HK-2 (cell line): ENCODE measurements at regions not wholly inside any gene's neighbourhood (a gene's known extent, or its start where the extent isn't known, plus 50 kb on each side); places are given as distances from the start of the nearest gene placed in this dataset.
"Not testable (repeated sequence)": the region's sequence is repeated elsewhere in the genome, so short reads cannot be mapped to it uniquely, and the experiment has no call there.

Experiments
- DNase-seq: peaks from one replicate; pipeline ENCODE4 v3.0.0-alpha.2; 2018; ENCODE audit not compliant: unreplicated experiment

- DNase-seq: no peak
Observed at GRCh38 chr11:90564531-90564930, 341.7 kb upstream of the CHORDC1 start.

- no peak for DNase-seq
Observed at GRCh38 chr11:90558328-90558865, 335.5 kb upstream of the CHORDC1 start.

GRCh38 chr11:90556606-90557005 lies 333.8 kb upstream of the CHORDC1 start:
- no peak for DNase-seq

GRCh38 chr11:90556026-90556425 lies 333.2 kb upstream of the CHORDC1 start:
- no peak for DNase-seq

- no peak for DNase-seq
Observed at GRCh38 chr11:90555477-90555876, 332.6 kb upstream of the CHORDC1 start.

- DNase-seq: no peak
Observed at GRCh38 chr11:90542092-90542491, 319.2 kb upstream of the CHORDC1 start.

GRCh38 chr11:90536301-90536700 lies 313.5 kb upstream of the CHORDC1 start:
- DNase-seq: no peak

- DNase-seq: no peak
Observed at GRCh38 chr11:90532125-90532524, 309.3 kb upstream of the CHORDC1 start.

GRCh38 chr11:90531001-90531400 lies 308.2 kb upstream of the CHORDC1 start:
- DNase-seq: no peak

GRCh38 chr11:90525962-90526361 lies 303.1 kb upstream of the CHORDC1 start:
- DNase-seq: no peak

GRCh38 chr11:90512846-90513245 lies 290.0 kb upstream of the CHORDC1 start:
- no peak for DNase-seq

GRCh38 chr11:90510839-90511238 lies 288.0 kb upstream of the CHORDC1 start:
- no peak for DNase-seq

- no peak for DNase-seq
Observed at GRCh38 chr11:90500922-90501568, 278.2 kb upstream of the CHORDC1 start.

GRCh38 chr11:90496722-90497121 lies 273.9 kb upstream of the CHORDC1 start:
- DNase-seq: no peak

GRCh38 chr11:90493379-90493778 lies 270.5 kb upstream of the CHORDC1 start:
- DNase-seq: no peak

GRCh38 chr11:90491466-90491865 lies 268.6 kb upstream of the CHORDC1 start:
- no peak for DNase-seq

GRCh38 chr11:90476442-90477007 lies 253.7 kb upstream of the CHORDC1 start:
- DNase-seq: no peak

GRCh38 chr11:90468923-90469322 lies 246.1 kb upstream of the CHORDC1 start:
- DNase-seq: peak; percentile 32

- peak; percentile 43 for DNase-seq
Observed at GRCh38 chr11:90465553-90465952, 242.7 kb upstream of the CHORDC1 start.

GRCh38 chr11:90455347-90455920 lies 232.6 kb upstream of the CHORDC1 start:
- not testable (repeated sequence) for DNase-seq

- no peak for DNase-seq
Observed at GRCh38 chr11:90453525-90453924, 230.7 kb upstream of the CHORDC1 start.

- no peak for DNase-seq
Observed at GRCh38 chr11:90449606-90450005, 226.8 kb upstream of the CHORDC1 start.

- DNase-seq: no peak
Observed at GRCh38 chr11:90448256-90448655, 225.4 kb upstream of the CHORDC1 start.
